NB4 (cell line): ENCODE measurements at regions not wholly inside any gene's neighbourhood (a gene's known extent, or its start where the extent isn't known, plus 50 kb on each side); places are given as distances from the start of the nearest gene placed in this dataset.

Experiments
- DNase-seq: peaks from one replicate; pipeline ENCODE4 v3.0.0; 2010; ENCODE audit warnings: low read depth
- H3K4me3 ChIP-seq: one replicate; pipeline ENCODE4 v1.5.1; 2011; ENCODE audit warnings: mild to moderate bottlenecking, low read depth, low read length, moderate library complexity
- MYC ChIP-seq: IDR thresholded peaks from 2 replicates; pipeline ENCODE4 v1.6.1; 2011; ENCODE audit warnings: low read depth, low read length
- POLR2A ChIP-seq: IDR thresholded peaks from 2 replicates; pipeline ENCODE4 v1.6.1; 2011; ENCODE audit warnings: mild to moderate bottlenecking; ENCODE audit not compliant: insufficient read length; ENCODE audit errors: extremely low read depth
- TF ChIP-seq, protein P1 (sequence below): IDR thresholded peaks from one replicate; pipeline ENCODE4 v1.5.1; 2012; ENCODE audit warnings: low read depth, low read length
- TF ChIP-seq, protein P2 (sequence below): IDR thresholded peaks from 2 replicates; pipeline ENCODE4 v1.6.1; 2011; ENCODE audit warnings: low read depth, low read length

DNA sequence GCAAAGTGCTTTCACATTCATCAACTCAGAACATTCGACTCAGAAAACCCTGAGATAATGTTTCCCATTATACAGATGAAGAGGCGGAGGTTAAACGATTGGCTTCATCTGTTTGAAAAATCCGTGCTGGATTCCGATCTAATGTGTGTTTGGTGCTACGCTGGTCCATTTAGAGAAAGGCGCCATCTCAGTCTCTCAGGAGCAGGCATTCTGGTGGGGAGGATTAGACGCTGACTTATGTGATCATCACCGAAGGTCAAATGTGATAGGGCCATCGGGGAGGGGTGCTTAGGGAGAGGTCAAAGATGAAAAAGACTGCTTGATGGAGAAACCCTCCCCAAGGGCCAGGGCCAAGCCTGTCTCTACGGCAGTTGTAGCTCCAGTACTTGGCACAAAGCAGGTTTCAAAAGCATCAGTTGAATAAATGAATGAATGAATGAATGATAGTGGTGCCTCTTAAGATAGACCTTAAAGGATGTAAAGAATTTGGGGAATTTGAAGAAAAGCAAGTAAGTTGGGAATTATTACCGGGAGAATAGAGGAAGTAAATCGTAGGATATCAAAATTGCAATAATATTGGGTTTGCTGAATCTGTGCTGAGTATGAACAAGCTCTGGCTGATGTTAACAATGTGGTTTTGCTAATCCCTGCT is 160.6 kb upstream of the SHB start:
- DNase-seq = no peak
- H3K4me3 ChIP-seq = no peak overlapping the region
- TF ChIP-seq MYC (no peak), POLR2A (no peak)
- TF ChIP-seq, protein P1, sequence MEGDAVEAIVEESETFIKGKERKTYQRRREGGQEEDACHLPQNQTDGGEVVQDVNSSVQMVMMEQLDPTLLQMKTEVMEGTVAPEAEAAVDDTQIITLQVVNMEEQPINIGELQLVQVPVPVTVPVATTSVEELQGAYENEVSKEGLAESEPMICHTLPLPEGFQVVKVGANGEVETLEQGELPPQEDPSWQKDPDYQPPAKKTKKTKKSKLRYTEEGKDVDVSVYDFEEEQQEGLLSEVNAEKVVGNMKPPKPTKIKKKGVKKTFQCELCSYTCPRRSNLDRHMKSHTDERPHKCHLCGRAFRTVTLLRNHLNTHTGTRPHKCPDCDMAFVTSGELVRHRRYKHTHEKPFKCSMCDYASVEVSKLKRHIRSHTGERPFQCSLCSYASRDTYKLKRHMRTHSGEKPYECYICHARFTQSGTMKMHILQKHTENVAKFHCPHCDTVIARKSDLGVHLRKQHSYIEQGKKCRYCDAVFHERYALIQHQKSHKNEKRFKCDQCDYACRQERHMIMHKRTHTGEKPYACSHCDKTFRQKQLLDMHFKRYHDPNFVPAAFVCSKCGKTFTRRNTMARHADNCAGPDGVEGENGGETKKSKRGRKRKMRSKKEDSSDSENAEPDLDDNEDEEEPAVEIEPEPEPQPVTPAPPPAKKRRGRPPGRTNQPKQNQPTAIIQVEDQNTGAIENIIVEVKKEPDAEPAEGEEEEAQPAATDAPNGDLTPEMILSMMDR = no peak
- TF ChIP-seq, protein P2, sequence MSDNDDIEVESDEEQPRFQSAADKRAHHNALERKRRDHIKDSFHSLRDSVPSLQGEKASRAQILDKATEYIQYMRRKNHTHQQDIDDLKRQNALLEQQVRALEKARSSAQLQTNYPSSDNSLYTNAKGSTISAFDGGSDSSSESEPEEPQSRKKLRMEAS = no peak

DNA sequence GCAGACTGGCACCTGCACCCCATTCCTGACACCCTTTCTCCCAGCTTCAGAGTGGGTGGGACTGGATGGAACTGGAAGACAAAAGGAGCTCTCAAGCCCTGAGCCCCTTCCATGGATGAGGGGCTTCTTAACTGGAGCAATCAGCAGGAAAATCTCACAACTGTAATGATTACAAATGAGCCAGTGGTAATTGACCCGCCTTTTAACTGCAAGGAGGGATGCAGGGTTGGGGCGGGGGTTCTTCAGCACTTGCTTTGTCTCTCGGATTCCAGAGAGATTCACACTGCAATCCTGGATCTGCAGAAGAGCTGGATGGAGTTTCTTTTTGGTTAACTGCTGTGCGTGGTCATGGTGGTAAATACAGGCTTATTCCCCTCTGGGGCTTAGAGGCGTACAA is 160.1 kb upstream of the SHB start:
- TF ChIP-seq, protein P2 = no peak
- TF ChIP-seq POLR2A (no peak), MYC (no peak)
- TF ChIP-seq, protein P1 = no peak
- H3K4me3 ChIP-seq = no peak overlapping the region
- no peak for DNase-seq

DNA sequence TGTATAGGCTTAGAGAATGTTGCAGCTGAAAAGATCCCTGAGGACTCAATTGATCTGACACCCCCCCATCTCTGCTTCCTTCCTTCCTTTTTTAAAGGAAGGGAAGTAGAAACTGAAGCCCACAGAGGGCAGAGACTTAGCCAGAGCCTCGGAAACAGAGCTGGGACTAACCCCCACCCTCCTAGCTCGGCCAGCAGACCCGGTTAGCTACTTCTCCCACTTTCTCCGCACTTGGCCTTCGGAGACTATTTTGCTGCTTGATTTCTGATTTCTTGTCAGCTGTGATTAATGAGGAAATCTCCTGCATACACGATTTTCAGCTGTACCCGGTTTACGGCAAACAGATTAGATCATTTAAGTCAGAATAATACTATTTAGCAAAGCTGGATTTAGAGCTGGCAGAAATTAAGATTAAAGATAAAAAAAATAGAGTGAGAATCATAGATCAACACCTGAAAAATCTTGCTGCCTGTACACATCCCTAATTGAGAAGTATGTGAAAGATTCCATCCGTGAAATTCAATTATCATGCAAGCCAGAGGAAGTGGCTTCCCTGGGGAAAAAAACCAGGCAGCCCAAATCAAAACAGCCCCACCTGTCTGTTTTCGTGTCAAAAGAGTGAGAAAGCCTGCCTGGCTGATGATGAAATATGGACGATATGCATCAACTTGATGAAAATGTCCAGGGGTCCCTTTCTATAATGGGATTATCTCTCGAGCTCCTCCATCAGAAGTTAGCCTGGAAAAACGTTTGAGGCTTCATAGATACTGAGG is 159.5 kb upstream of the SHB start:
- DNase-seq = no peak
- no peak overlapping the region for H3K4me3 ChIP-seq

DNA sequence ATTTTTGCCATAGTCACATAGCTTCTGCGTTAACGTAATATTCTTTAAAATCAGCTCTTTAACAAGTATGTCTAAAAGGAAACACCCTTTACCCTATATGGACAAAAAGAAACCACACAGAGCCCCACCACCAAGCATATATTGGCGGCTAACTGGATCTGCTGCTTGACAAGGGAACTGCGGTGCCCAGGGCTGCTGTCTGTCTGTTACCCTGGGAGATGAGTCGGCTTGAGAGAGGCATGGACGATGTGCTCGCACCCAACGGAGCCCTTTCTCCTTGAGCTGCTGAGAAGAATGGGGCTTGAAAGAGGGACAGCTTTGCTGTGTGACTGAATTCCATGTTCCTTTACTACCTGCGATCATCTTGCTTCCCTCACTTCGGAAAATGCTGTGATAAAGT is 158.6 kb upstream of the SHB start:
- TF ChIP-seq POLR2A (no peak), MYC (no peak)
- TF ChIP-seq, protein P2 = no peak
- no peak overlapping the region for H3K4me3 ChIP-seq
- peak; percentile 30 for DNase-seq

More for the DNA sequence above, 159.5 kb upstream of the SHB start:
- TF ChIP-seq POLR2A (no peak), MYC (no peak)
- TF ChIP-seq, protein P2 = no peak
- TF ChIP-seq, protein P1 = no peak

DNA sequence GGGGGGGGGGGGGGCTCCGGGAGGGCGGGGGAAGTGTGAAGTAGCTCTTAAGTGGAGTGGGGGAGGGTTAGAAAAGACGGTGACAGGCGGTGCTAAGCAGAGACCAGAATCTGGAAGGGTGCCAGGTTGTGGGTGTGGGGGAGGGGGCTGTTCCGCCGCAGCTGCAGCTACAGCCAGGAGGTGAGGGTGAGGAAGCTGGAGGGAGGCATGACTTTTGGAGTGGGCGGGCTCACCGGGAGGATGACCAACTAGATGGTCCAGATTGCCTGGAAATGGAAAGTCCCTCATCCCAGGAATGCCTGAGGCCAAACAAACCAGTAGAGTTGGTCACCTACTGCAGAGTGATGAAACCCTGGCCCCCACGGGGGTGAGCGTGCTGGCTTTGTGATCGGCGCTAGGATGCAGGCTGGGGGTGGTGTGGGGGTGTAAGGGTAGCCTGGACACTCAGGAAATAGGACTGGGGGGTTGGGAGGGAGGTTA is 158.1 kb upstream of the SHB start:
- DNase-seq = peak; percentile 65
- TF ChIP-seq, protein P2 = no peak
- TF ChIP-seq MYC (no peak), POLR2A (no peak)
- TF ChIP-seq, protein P1 = no peak
- no peak overlapping the region for H3K4me3 ChIP-seq

DNA sequence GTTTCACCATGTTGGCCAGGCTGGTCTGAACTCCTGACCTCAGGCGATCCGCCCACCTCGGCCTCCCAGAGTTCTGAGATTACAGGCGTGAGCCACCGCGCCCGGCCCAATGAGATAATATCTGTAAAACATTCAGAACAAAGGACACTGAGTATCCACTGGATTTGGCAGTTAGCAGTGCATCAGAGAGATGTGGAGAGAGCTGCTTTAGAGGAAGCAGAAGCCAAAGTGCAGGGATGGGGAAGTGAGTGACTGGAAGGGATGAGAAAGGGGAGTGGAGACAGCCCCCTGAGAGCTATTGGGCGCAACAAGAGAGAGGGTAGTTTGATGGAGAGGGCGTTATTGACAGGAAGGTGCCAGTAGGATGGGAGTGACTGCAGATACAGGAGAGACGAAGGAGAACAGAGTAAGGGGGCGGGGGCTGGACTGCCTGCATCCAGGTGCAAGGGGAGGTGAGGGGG is 157.5 kb upstream of the SHB start:
- DNase-seq = peak; percentile 31
- no peak overlapping the region for H3K4me3 ChIP-seq
- TF ChIP-seq POLR2A = no peak
- TF ChIP-seq MYC = no peak
- TF ChIP-seq, protein P1 = no peak
- TF ChIP-seq, protein P2 = no peak
